ENCODE measurements at regions not wholly inside any gene's neighbourhood (a gene's known extent, or its start where the extent isn't known, plus 50 kb on each side); places are given as distances from the start of the nearest gene placed in this dataset.
"Not testable (repeated sequence)": the region's sequence is repeated elsewhere in the genome, so short reads cannot be mapped to it uniquely, and the experiment has no call there.

GRCh38 chr6:93886416-93886815, 467.1 kb upstream of the EPHA7 start:
- ChIA-PET CTCF (no interaction called here), POLR2A (no interaction called here)
- TF ChIP-seq FOXK2 (IDR thresholded peaks at IDR 0.05): no peak
- TF ChIP-seq TARDBP (IDR thresholded peaks at IDR 0.05): no peak
- no peak for TF ChIP-seq PKNOX1 (IDR thresholded peaks at IDR 0.05)
- TF ChIP-seq CTBP1 (IDR thresholded peaks at IDR 0.05; ENCODE audit: borderline replicate concordance): no peak
- TF ChIP-seq L3MBTL2 (conservative IDR thresholded peaks at IDR 0.05): no peak
- no peak for TF ChIP-seq SUZ12 (IDR thresholded peaks at IDR 0.05)
- no peak for TF ChIP-seq FOXA1 (IDR thresholded peaks at IDR 0.05)
- no peak for TF ChIP-seq FOXM1 (IDR thresholded peaks at IDR 0.05; ENCODE audit: borderline replicate concordance)
- no peak for DNase-seq (ENCODE audit: extremely low spot score)

- ChIA-PET CTCF (no interaction called here), POLR2A (no interaction called here)
- no peak for DNase-seq (ENCODE audit: extremely low spot score)
- no peak for TF ChIP-seq HDGF (IDR thresholded peaks at IDR 0.05; ENCODE audit: borderline replicate concordance)
- no peak for TF ChIP-seq CTBP1 (IDR thresholded peaks at IDR 0.05; ENCODE audit: borderline replicate concordance)
- TF ChIP-seq ZNF384 (IDR thresholded peaks at IDR 0.05): no peak
- TF ChIP-seq TARDBP (IDR thresholded peaks at IDR 0.05): no peak
- TF ChIP-seq SP1 (IDR thresholded peaks at IDR 0.05): no peak
- TF ChIP-seq ELF4 (IDR thresholded peaks at IDR 0.05): no peak
- TF ChIP-seq BHLHE40 (IDR thresholded peaks at IDR 0.05; ENCODE audit: borderline replicate concordance): no peak
- TF ChIP-seq NFRKB (IDR thresholded peaks at IDR 0.05): no peak
- TF ChIP-seq FOXM1 (IDR thresholded peaks at IDR 0.05; ENCODE audit: borderline replicate concordance): no peak
- TF ChIP-seq FOXA1 (IDR thresholded peaks at IDR 0.05): no peak
- TF ChIP-seq FOXK2 (IDR thresholded peaks at IDR 0.05): no peak
- no peak for TF ChIP-seq LEF1 (IDR thresholded peaks at IDR 0.05; ENCODE audit: borderline replicate concordance)
- TF ChIP-seq L3MBTL2 (conservative IDR thresholded peaks at IDR 0.05): no peak
- no peak for TF ChIP-seq PKNOX1 (IDR thresholded peaks at IDR 0.05)
Measured at GRCh38 chr6:93859971-93860370, 440.6 kb upstream of the EPHA7 start.

GRCh38 chr6:93858213-93858612, 438.9 kb upstream of the EPHA7 start:
- DNase-seq (ENCODE audit: extremely low spot score): no peak

DNA sequence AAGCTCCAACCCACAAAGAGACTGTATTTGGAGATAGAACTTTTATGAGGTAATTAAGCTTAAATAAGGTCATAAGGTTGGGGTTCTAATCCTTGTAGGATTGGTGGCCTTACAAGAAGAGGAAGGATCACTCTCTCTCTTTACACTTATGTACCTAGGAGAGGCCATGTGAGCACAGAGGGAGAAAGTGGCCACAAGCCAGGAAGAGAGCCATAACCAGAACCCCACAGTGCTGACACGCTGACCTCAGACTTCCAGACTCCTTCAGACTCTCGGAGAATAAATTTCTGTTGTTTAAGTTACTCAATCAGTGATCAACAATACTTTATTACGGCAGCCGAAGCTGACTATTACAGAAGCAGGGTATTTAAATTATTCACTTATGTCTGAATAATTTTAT, 430.5 kb upstream of the EPHA7 start:
- TF ChIP-seq CTBP1 (IDR thresholded peaks at IDR 0.05; ENCODE audit: borderline replicate concordance) (no peak), FOXA1 (IDR thresholded peaks at IDR 0.05) (no peak)
- DNase-seq (ENCODE audit: extremely low spot score): peak; percentile 6
- POLR2A ChIA-PET: no interaction called here
- CTCF ChIA-PET: no interaction called here

More at GRCh38 chr6:93858213-93858612, 438.9 kb upstream of the EPHA7 start:
- TF ChIP-seq BHLHE40 (IDR thresholded peaks at IDR 0.05; ENCODE audit: borderline replicate concordance) (no peak), CTBP1 (IDR thresholded peaks at IDR 0.05; ENCODE audit: borderline replicate concordance) (no peak), LEF1 (IDR thresholded peaks at IDR 0.05; ENCODE audit: borderline replicate concordance) (no peak), FOXK2 (IDR thresholded peaks at IDR 0.05) (no peak), NFRKB (IDR thresholded peaks at IDR 0.05) (no peak), L3MBTL2 (conservative IDR thresholded peaks at IDR 0.05) (no peak), SUZ12 (IDR thresholded peaks at IDR 0.05) (no peak), FOXA1 (IDR thresholded peaks at IDR 0.05) (no peak), ELF4 (IDR thresholded peaks at IDR 0.05) (no peak), HDGF (IDR thresholded peaks at IDR 0.05; ENCODE audit: borderline replicate concordance) (no peak), TARDBP (IDR thresholded peaks at IDR 0.05) (no peak), PKNOX1 (IDR thresholded peaks at IDR 0.05) (no peak), ZNF384 (IDR thresholded peaks at IDR 0.05) (no peak), ARNT (IDR thresholded peaks at IDR 0.05) (no peak), SP1 (IDR thresholded peaks at IDR 0.05) (no peak), FOXM1 (IDR thresholded peaks at IDR 0.05; ENCODE audit: borderline replicate concordance) (no peak)
- ChIA-PET POLR2A (no interaction called here), CTCF (no interaction called here)

- ChIA-PET CTCF (no interaction called here), POLR2A (no interaction called here)
- TF ChIP-seq FOXA1 (IDR thresholded peaks at IDR 0.05) (no peak), ZNF384 (IDR thresholded peaks at IDR 0.05) (no peak), CTBP1 (IDR thresholded peaks at IDR 0.05; ENCODE audit: borderline replicate concordance) (no peak), L3MBTL2 (conservative IDR thresholded peaks at IDR 0.05) (no peak), FOXK2 (IDR thresholded peaks at IDR 0.05) (no peak), PKNOX1 (IDR thresholded peaks at IDR 0.05) (no peak), FOXM1 (IDR thresholded peaks at IDR 0.05; ENCODE audit: borderline replicate concordance) (no peak), SUZ12 (IDR thresholded peaks at IDR 0.05) (no peak), BHLHE40 (IDR thresholded peaks at IDR 0.05; ENCODE audit: borderline replicate concordance) (no peak), NFRKB (IDR thresholded peaks at IDR 0.05) (no peak), SP1 (IDR thresholded peaks at IDR 0.05) (no peak), TARDBP (IDR thresholded peaks at IDR 0.05) (no peak), ELF4 (IDR thresholded peaks at IDR 0.05) (no peak), ARNT (IDR thresholded peaks at IDR 0.05) (no peak)
Measured at GRCh38 chr6:93848031-93848742, 428.8 kb upstream of the EPHA7 start.

GRCh38 chr6:93842178-93842577, 422.8 kb upstream of the EPHA7 start:
- CTCF ChIA-PET: no interaction called here

More at GRCh38 chr6:93848031-93848742, 428.8 kb upstream of the EPHA7 start:
- no peak for DNase-seq (ENCODE audit: extremely low spot score)

GRCh38 chr6:93835451-93836145, 416.2 kb upstream of the EPHA7 start:
- POLR2A ChIA-PET; CTCF ChIA-PET; DNase-seq (ENCODE audit: extremely low spot score): not testable (repeated sequence)

More at GRCh38 chr6:93842178-93842577, 422.8 kb upstream of the EPHA7 start:
- POLR2A ChIA-PET: no interaction called here
- TF ChIP-seq FOXA1 (IDR thresholded peaks at IDR 0.05) (no peak), ELF4 (IDR thresholded peaks at IDR 0.05) (no peak), BHLHE40 (IDR thresholded peaks at IDR 0.05; ENCODE audit: borderline replicate concordance) (no peak), FOXM1 (IDR thresholded peaks at IDR 0.05; ENCODE audit: borderline replicate concordance) (no peak), SUZ12 (IDR thresholded peaks at IDR 0.05) (no peak), LEF1 (IDR thresholded peaks at IDR 0.05; ENCODE audit: borderline replicate concordance) (no peak), CTBP1 (IDR thresholded peaks at IDR 0.05; ENCODE audit: borderline replicate concordance) (no peak), L3MBTL2 (conservative IDR thresholded peaks at IDR 0.05) (no peak), FOXK2 (IDR thresholded peaks at IDR 0.05) (no peak), PKNOX1 (IDR thresholded peaks at IDR 0.05) (no peak), NFRKB (IDR thresholded peaks at IDR 0.05) (no peak)
- no peak for DNase-seq (ENCODE audit: extremely low spot score)

GRCh38 chr6:93835026-93835425, 415.7 kb upstream of the EPHA7 start:
- CTCF ChIA-PET: not testable (repeated sequence)

More at GRCh38 chr6:93835026-93835425, 415.7 kb upstream of the EPHA7 start:
- DNase-seq (ENCODE audit: extremely low spot score); POLR2A ChIA-PET: not testable (repeated sequence)
